Lung (tissue), 11 donors: ENCODE measurements at regions not wholly inside any gene's neighbourhood (a gene's known extent, or its start where the extent isn't known, plus 50 kb on each side); places are given as distances from the start of the nearest gene placed in this dataset.

Source experiments
- ATAC-seq: fragments of 200-7000 bp; cut with Tn5 transposase; one replicate; pipeline ENCODE4 v1.9.1; 2020; ENCODE audit warnings: moderate number of reproducible peaks; ENCODE audit not compliant: insufficient read depth, low FRiP score
- DNase-seq, 3 donors: peaks; one replicate each; pipeline ENCODE4 v3.0.0-alpha.2; 2013 to 2017
- H3K27ac ChIP-seq, 2 donors: one replicate each; pipeline ENCODE4 v1.5.1; 2013; ENCODE audit warnings: mild to moderate bottlenecking in 2 of 2, moderate library complexity in 2 of 2, control low read depth in 1 of 2, inconsistent platforms in 1 of 2, low read depth in 1 of 2, low read length in 1 of 2
- H3K27me3 ChIP-seq, 3 donors: one replicate each; pipeline ENCODE4 v1.5.1; 2013; ENCODE audit warnings: low read length in 2 of 3; ENCODE audit not compliant: control insufficient read depth in 3 of 3, insufficient read depth in 3 of 3
- H3K36me3 ChIP-seq, 4 donors: one replicate each; pipeline ENCODE4 v1.5.1; 2013; ENCODE audit warnings: low read length in 4 of 4, mild to moderate bottlenecking in 1 of 4, moderate library complexity in 1 of 4; ENCODE audit not compliant: control insufficient read depth in 4 of 4, insufficient read depth in 4 of 4
- H3K4me1 ChIP-seq, 5 donors: one replicate each; pipeline ENCODE4 v1.5.1; 2013; ENCODE audit warnings: low read length in 5 of 5, mild to moderate bottlenecking in 2 of 5, moderate library complexity in 1 of 5; ENCODE audit not compliant: control insufficient read depth in 5 of 5, insufficient read depth in 5 of 5
- H3K4me3 ChIP-seq: one replicate; pipeline ENCODE4 v1.5.1; 2013; ENCODE audit warnings: mild to moderate bottlenecking, control low read depth, moderate library complexity
- H3K9ac ChIP-seq, 2 donors: one replicate each; pipeline ENCODE4 v1.5.1; 2013; ENCODE audit warnings: low read length in 2 of 2, control low read depth in 1 of 2; ENCODE audit not compliant: insufficient read depth in 1 of 2
- H3K9me3 ChIP-seq, 4 donors: one replicate each; pipeline ENCODE4 v1.5.1; 2013; ENCODE audit warnings: low read length in 3 of 4, mild to moderate bottlenecking in 1 of 4, moderate library complexity in 1 of 4; ENCODE audit not compliant: control insufficient read depth in 4 of 4, insufficient read depth in 3 of 4
- WGBS, 2 donors: extraction: QIAGEN DNeasy Blood & Tissue Kit; methylation state at CpG; one replicate each; pipeline ENCODE4 v1.1.7; 2013; 5-methylcytosine and 5-hydroxymethylcytosine counted together
- TF ChIP-seq, protein P1 (sequence below): IDR thresholded peaks from 2 replicates; pipeline ENCODE4 v1.5.1; 2012; ENCODE audit warnings: mild to moderate bottlenecking; ENCODE audit errors: control extremely low read depth, extremely low read depth
- donor health status: control.
- donor health status: control.
- donor health status: Bipolar disorder and iron deficiency.
- donor health status: healthy.
- donor health status: DM: yes; HTN: yes; CAD: no.

DNA sequence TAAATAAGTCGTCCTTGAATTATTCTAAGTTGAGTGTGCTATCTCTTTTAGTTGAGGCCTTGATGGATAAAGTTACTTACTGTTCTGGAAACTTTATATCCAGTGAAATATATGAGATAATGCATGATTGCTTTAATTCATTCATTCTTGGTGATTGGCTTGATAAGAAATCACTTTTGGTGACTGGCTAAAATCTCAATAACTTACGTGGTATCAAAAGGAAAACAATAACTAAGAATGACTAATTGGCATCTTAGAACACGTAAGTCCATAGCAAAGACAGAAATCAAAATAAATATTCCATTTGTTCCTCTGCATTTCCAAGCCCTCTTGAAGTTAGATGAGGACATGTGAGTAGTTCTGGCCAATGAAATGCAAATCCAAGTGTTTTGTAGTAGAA, 251.6 kb downstream of the NUP35 start:
- WGBS, 2 donors: 87 to 92% methylated on average over 3 of the region's 3 CpGs
- DNase-seq (no peak), ATAC-seq (no peak)
- Histone ChIP-seq H3K36me3 (no peaks in the 10 kb centered on the region), H3K9ac (no peak overlapping the region), H3K27me3 (no peaks in the 10 kb centered on the region), H3K9me3 (no peaks in the 10 kb centered on the region), H3K27ac (no peak overlapping the region), H3K4me1 (no peaks in the 10 kb centered on the region), H3K4me3 (no peak overlapping the region)
- TF ChIP-seq, protein P1, sequence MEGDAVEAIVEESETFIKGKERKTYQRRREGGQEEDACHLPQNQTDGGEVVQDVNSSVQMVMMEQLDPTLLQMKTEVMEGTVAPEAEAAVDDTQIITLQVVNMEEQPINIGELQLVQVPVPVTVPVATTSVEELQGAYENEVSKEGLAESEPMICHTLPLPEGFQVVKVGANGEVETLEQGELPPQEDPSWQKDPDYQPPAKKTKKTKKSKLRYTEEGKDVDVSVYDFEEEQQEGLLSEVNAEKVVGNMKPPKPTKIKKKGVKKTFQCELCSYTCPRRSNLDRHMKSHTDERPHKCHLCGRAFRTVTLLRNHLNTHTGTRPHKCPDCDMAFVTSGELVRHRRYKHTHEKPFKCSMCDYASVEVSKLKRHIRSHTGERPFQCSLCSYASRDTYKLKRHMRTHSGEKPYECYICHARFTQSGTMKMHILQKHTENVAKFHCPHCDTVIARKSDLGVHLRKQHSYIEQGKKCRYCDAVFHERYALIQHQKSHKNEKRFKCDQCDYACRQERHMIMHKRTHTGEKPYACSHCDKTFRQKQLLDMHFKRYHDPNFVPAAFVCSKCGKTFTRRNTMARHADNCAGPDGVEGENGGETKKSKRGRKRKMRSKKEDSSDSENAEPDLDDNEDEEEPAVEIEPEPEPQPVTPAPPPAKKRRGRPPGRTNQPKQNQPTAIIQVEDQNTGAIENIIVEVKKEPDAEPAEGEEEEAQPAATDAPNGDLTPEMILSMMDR: no peak

DNA sequence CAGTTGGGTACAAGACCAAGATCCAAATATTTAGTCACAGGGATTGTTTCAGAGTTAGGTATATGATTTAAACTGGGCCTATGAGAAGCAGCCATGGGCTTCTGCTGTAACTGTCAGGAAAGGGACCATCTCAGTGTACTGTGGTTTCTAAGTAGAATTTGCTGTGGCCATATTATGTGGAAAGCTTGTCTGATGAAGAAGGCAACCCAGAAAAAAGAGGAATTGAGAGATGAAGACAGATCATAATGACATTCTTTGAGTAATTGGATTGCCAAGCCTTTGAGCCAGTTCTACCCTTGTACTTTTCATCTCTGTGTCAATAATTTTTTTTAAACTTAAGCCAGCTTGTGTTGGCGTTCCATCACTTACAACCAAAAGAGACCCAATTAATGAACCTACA, 259.6 kb downstream of the NUP35 start:
- Histone ChIP-seq H3K9ac (no peak overlapping the region), H3K27me3 (no peaks in the 10 kb centered on the region), H3K4me3 (no peak overlapping the region), H3K4me1 (no peaks in the 10 kb centered on the region), H3K9me3 (peaks cover 0 to 13% (median 5%) of the 10 kb centered on the region in 4 donors), H3K27ac (no peak overlapping the region), H3K36me3 (no peaks in the 10 kb centered on the region)
- no peak for ATAC-seq
- TF ChIP-seq, protein P1: no peak
- no peak for DNase-seq
- 97 to 100% methylated on average over 1 of the region's 1 CpG for WGBS, 2 donors

DNA sequence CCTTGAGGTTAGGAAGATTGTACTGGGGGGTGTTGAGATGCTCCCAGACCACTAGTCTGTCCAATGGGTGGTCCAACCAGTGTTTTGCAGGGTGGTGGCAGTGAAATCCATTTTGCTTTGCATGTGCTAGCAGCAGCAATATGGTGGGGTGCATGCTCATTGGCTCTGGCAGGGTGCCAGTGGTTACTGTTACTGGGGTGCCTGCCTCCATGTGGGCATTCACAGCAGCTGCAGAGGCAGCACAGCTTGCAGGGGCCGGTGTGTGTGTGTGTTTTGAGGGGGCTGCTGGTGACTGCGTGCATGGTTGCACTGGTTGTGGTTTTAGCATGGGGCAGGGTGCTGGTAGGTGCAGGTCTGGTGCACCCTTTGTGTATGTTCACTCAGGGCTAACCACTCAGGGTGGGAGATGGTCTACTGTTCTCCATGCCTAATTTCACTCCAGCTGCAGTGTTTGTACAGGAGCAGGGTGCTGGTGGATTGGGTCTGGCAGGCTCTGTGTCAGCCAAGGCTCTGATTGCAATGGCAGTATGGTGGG, 265.4 kb downstream of the NUP35 start:
- peaks cover 0 to 14% (median 11%) of the 10 kb centered on the region in 4 donors for H3K9me3 ChIP-seq
- H3K36me3 ChIP-seq: no peaks in the 10 kb centered on the region
- no peak overlapping the region for H3K9ac ChIP-seq
- TF ChIP-seq, protein P1: no peak
- ATAC-seq (no peak), DNase-seq (no peak)
- H3K27ac ChIP-seq: no peak overlapping the region
- 91 to 93% methylated on average over 2 of the region's 2 CpGs for WGBS, 2 donors
- H3K4me3 ChIP-seq: no peak overlapping the region
- no peaks in the 10 kb centered on the region for H3K4me1 ChIP-seq
- no peaks in the 10 kb centered on the region for H3K27me3 ChIP-seq

DNA sequence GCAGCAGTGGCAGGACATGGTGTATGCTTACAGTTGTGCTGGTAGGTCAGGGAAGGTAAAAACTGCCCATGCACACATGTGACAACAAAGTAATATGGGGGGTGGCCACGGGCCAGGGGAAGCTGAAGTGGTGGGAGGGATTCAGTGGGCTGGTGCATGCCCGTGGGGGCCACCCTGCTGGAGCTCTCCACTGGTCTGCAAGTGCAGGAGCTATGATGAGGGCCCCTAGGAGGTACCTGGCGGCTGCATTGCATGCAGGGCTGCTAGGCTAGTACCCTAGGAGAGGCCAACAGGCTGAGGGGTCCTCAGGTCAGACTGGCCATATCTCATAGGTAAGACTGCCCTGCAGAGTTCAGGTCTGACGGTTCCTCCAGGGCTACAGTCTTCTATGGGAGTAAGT, 265.9 kb downstream of the NUP35 start:
- Histone ChIP-seq H3K9me3 (peaks cover 0 to 14% (median 11%) of the 10 kb centered on the region in 4 donors), H3K4me1 (no peaks in the 10 kb centered on the region), H3K27me3 (no peaks in the 10 kb centered on the region), H3K4me3 (no peak overlapping the region), H3K9ac (no peak overlapping the region), H3K36me3 (no peaks in the 10 kb centered on the region), H3K27ac (no peak overlapping the region)
- ATAC-seq (no peak), DNase-seq (no peak)
- WGBS, 2 donors: 79 to 84% methylated on average over 4 of the region's 4 CpGs
- TF ChIP-seq, protein P1: no peak
